ENCODE measurements at regions not wholly inside any gene's neighbourhood (a gene's known extent, or its start where the extent isn't known, plus 50 kb on each side); places are given as distances from the start of the nearest gene placed in this dataset.

GRCh38 chr3:27805282-27805681 is 83.2 kb upstream of the EOMES start:
- H3K27ac ChIP-seq (ENCODE audit: low read depth, low read length) = no peak overlapping the region
- no peaks in the 10 kb centered on the region for H4K20me1 ChIP-seq (ENCODE audit: insufficient read depth)
- no peak overlapping the region for H3K9ac ChIP-seq (ENCODE audit: low read length)
- H3K36me3 ChIP-seq (ENCODE audit: control insufficient read depth in 1 of 2, insufficient read depth in 2 of 2, low read length in 2 of 2) = no peaks in the 10 kb centered on the region
- no peak for TF ChIP-seq ELF1 (IDR thresholded peaks at IDR 0.05; ENCODE audit: borderline replicate concordance, low read depth)
- no peak for TF ChIP-seq EZH2phosphoT487 (IDR thresholded peaks at IDR 0.05; ENCODE audit: borderline replicate concordance)
- no peak for TF ChIP-seq FOSL1 (IDR thresholded peaks at IDR 0.05; ENCODE audit: low read depth)
- no peak for TF ChIP-seq SIN3A (IDR thresholded peaks at IDR 0.05; ENCODE audit: low read depth)
- no peak for TF ChIP-seq EGR1 (IDR thresholded peaks at IDR 0.05; ENCODE audit: low read depth)
- TF ChIP-seq ZNF274 (IDR thresholded peaks at IDR 0.05; ENCODE audit: low read depth, low read length) = no peak
- TF ChIP-seq JUND (IDR thresholded peaks at IDR 0.05) = no peak
- TF ChIP-seq POLR2A (IDR thresholded peaks at IDR 0.05; ENCODE audit: borderline replicate concordance, extremely low read depth, insufficient read depth, insufficient read length) = no peak
- no peak for TF ChIP-seq POLR2AphosphoS5 (IDR thresholded peaks at IDR 0.05; ENCODE audit: low read depth, low read length)
- TF ChIP-seq ATF3 (IDR thresholded peaks at IDR 0.05) = no peak
- no peak for TF ChIP-seq SRF (IDR thresholded peaks at IDR 0.05; ENCODE audit: low read depth)
- no peak for TF ChIP-seq TCF7L2 (IDR thresholded peaks at IDR 0.05; ENCODE audit: borderline replicate concordance, extremely low read depth, insufficient read depth, insufficient read length)
- no peak for TF ChIP-seq MAX (IDR thresholded peaks at IDR 0.05)
- TF ChIP-seq EZH2 (IDR thresholded peaks at IDR 0.05) = no peak
- TF ChIP-seq REST (IDR thresholded peaks at IDR 0.05; ENCODE audit: low read depth) = no peak
- no peak for TF ChIP-seq RAD21 (IDR thresholded peaks at IDR 0.05; ENCODE audit: low read depth)
- no peak for TF ChIP-seq YY1 (IDR thresholded peaks at IDR 0.05; ENCODE audit: extremely low read depth, insufficient replicate concordance, low read depth, low read length)
- ATAC-seq = no peak
- ChIA-PET RAD21 (ENCODE audit: low non-redundant PET in 1 of 2, low total read pairs in 2 of 2, uncharacterized antibody in 2 of 2, unreplicated experiment in 2 of 2) (interaction anchor here in 1 of 2 experiments (0.7 kb wide), 1 partner anchor 53 kb away, joined by 3 read pairs; no protein-coding TSS in a partner anchor), CTCF (no interaction called here), POLR2A (no interaction called here)
- H3K4me3 ChIP-seq (replicated peaks in 1 of 2; ENCODE audit: low read depth in 1 of 2, low read length in 2 of 2) = no peak overlapping the region
- H2AFZ ChIP-seq (ENCODE audit: low read depth, low read length, poor library complexity, severe bottlenecking) = no peak overlapping the region
- H3K79me2 ChIP-seq (ENCODE audit: insufficient read depth, low read length) = no peaks in the 10 kb centered on the region
- no peaks in the 10 kb centered on the region for H3K4me1 ChIP-seq (ENCODE audit: control insufficient read depth in 1 of 2, insufficient read depth in 2 of 2, low read length in 2 of 2)
- H3K9me3 ChIP-seq (ENCODE audit: control insufficient read depth in 1 of 2, insufficient read depth in 1 of 2, low read depth in 1 of 2, low read length in 2 of 2) = no peaks in the 10 kb centered on the region
- no peaks in the 10 kb centered on the region for H3K9me2 ChIP-seq (ENCODE audit: insufficient read depth)
- BruUV-seq (replicated peaks) = no TSS peak
- intact Hi-C loops (cut with micrococcal nuclease) = no loop called here
- H3K4me2 ChIP-seq (ENCODE audit: low read length) = no peak overlapping the region
- H3K27me3 ChIP-seq (ENCODE audit: insufficient read depth, low read length) = no peaks in the 10 kb centered on the region
- DNase-seq (ENCODE audit: low read depth, low spot score) = no peak
